Tibial nerve (tissue), 4 donors: ENCODE measurements at regions not wholly inside any gene's neighbourhood (a gene's known extent, or its start where the extent isn't known, plus 50 kb on each side); places are given as distances from the start of the nearest gene placed in this dataset.

ENCODE experiments used
- EP300 ChIP-seq, 2 donors: sonication (generic); formaldehyde crosslinking; IDR thresholded peaks; one replicate each; pipeline ENCODE4 v1.6.1; 2017; ENCODE audit warnings: antibody characterized with exemption in 2 of 2, mild to moderate bottlenecking in 1 of 2
- POLR2A ChIP-seq, 2 donors: fragments of 450-650 bp; IDR thresholded peaks; one replicate each; pipeline ENCODE4 v1.6.1; 2017; ENCODE audit warnings: antibody characterized with exemption in 2 of 2, mild to moderate bottlenecking in 2 of 2, moderate library complexity in 2 of 2
- TF ChIP-seq, protein P1 (sequence below), 5 experiments: fragments of 200-600 bp in 3 of 5; fragments of 450-650 bp in 2 of 5; sonication (generic) in 3 of 5; IDR thresholded peaks; one replicate each; pipeline ENCODE4 v1.5.1; 2016 to 2019; ENCODE audit warnings: antibody characterized with exemption in 5 of 5, mild to moderate bottlenecking in 3 of 5, moderate library complexity in 2 of 5

DNA sequence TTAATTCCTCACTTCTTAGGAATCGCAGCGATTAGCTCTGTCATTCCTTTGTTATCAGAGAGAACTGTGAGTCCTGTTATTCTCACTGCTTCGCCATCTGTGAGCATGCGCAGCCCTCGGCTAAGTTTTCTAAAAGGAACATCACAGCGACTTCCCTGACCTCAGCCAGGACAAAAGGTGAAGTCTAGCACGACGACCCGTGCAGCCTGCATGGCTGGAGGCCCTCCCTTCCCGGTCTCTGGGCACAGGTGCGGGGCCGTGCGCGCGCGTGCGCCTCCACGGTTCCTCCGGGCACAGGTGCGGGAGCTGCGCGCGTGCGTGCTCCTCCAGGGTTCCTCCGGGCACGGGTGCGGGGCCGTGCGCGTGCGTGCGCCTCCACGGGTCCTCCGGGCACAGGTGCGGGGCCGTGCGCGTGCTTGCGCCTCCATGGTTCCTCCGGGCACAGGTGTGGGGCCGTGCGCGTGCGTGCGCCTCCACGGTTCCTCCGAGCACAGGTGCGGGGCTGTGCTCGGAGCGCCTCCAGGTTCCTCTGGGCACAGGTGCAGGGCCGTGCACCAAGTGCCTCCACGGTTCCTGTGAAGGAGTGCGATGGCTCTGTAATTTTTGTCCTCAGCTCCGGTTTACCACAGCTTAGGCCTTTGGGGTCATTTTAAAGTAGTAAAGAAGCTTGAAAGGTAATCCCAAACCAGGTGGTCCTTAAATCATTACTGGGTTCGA is 212.3 kb downstream of the ERMARD start:
- no peak for TF ChIP-seq POLR2A (IDR thresholded peaks at IDR 0.05)
- TF ChIP-seq, protein P1, sequence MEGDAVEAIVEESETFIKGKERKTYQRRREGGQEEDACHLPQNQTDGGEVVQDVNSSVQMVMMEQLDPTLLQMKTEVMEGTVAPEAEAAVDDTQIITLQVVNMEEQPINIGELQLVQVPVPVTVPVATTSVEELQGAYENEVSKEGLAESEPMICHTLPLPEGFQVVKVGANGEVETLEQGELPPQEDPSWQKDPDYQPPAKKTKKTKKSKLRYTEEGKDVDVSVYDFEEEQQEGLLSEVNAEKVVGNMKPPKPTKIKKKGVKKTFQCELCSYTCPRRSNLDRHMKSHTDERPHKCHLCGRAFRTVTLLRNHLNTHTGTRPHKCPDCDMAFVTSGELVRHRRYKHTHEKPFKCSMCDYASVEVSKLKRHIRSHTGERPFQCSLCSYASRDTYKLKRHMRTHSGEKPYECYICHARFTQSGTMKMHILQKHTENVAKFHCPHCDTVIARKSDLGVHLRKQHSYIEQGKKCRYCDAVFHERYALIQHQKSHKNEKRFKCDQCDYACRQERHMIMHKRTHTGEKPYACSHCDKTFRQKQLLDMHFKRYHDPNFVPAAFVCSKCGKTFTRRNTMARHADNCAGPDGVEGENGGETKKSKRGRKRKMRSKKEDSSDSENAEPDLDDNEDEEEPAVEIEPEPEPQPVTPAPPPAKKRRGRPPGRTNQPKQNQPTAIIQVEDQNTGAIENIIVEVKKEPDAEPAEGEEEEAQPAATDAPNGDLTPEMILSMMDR (IDR thresholded peaks at IDR 0.05), result no peak
- TF ChIP-seq EP300 (IDR thresholded peaks at IDR 0.05), result no peak
